ENCODE measurements at regions not wholly inside any gene's neighbourhood (a gene's known extent, or its start where the extent isn't known, plus 50 kb on each side); places are given as distances from the start of the nearest gene placed in this dataset.

DNA sequence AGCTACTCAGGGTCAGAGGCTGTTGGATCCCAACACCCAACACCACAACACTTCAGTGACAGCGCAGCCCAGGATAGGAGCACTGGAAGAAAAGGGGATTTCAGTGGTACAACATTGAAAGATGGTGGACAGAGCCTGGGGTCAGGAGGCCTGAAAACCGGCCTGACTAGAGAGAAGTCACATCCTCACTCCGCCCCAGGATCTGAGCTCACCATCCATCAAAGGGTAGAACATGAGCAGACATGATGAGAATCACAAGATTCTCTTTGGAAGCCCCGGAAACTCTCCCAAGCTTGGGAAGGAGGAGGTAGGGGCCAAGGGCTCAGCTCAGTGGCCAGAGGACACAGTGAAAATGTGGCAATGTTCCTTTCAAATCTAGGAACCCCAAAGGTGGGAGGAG lies 271.3 kb downstream of the NPHP4 start:
- TF ChIP-seq, protein P1, sequence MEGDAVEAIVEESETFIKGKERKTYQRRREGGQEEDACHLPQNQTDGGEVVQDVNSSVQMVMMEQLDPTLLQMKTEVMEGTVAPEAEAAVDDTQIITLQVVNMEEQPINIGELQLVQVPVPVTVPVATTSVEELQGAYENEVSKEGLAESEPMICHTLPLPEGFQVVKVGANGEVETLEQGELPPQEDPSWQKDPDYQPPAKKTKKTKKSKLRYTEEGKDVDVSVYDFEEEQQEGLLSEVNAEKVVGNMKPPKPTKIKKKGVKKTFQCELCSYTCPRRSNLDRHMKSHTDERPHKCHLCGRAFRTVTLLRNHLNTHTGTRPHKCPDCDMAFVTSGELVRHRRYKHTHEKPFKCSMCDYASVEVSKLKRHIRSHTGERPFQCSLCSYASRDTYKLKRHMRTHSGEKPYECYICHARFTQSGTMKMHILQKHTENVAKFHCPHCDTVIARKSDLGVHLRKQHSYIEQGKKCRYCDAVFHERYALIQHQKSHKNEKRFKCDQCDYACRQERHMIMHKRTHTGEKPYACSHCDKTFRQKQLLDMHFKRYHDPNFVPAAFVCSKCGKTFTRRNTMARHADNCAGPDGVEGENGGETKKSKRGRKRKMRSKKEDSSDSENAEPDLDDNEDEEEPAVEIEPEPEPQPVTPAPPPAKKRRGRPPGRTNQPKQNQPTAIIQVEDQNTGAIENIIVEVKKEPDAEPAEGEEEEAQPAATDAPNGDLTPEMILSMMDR (IDR thresholded peaks at IDR 0.05 in 4 of 5, conservative IDR thresholded peaks at IDR 0.05 in 1 of 5) = no peak
- no peak for TF ChIP-seq POLR2A (IDR thresholded peaks at IDR 0.05)

All from gastrocnemius medialis (tissue), 4 donors.